Posterior vena cava (tissue), 2 donors: ENCODE measurements at regions not wholly inside any gene's neighbourhood (a gene's known extent, or its start where the extent isn't known, plus 50 kb on each side); places are given as distances from the start of the nearest gene placed in this dataset.
"Not testable (repeated sequence)": the region's sequence is repeated elsewhere in the genome, so short reads cannot be mapped to it uniquely, and the experiment has no call there.

Source experiments
- DNase-seq: peaks from one replicate; pipeline ENCODE4 v3.0.0-alpha.2; 2020; ENCODE audit warnings: low spot score
- intact Hi-C, 2 donors: fragments of 100-400 bp; cut with DNase I; formaldehyde crosslinking; loops; one replicate each; pipeline versions ENCODE4 v1.14.1 to v1.14.2; 2022 to 2023
- donor health status: DM: yes; HTN: yes; CAD: no.
- donor health status: DM: yes; HTN: yes; CAD: no.

DNA sequence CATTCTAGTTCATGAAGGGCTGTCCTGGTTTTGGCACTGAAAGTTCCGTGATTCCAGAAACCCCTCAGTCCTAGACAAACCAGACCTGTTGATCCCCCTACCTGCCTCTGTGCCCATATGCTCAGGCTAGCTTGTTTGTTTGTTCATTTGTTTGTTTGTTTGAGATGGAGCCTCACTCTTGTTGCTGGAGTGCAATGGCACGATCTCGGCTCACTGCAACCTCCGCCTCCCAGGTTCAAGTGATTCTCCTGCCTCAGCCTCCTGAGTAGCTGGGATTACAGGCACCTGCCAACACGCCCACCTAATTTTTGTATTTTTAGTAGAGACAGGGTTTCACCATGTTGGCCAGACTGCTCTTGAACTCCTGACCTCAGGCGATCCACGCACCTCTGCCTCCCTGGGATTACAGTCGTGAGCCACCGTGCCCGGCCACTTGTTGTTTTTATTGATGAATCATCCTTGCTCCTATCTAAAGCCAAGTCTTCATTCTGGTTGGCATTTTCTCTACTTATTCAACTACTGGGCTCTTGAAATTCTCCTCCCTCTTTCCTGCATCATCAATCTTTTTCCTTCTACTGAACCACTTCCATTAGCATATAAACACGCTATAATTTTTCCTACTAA lies 86.3 kb upstream of the BMP2K start:
- intact Hi-C loops: no loop called here
- no peak for DNase-seq

DNA sequence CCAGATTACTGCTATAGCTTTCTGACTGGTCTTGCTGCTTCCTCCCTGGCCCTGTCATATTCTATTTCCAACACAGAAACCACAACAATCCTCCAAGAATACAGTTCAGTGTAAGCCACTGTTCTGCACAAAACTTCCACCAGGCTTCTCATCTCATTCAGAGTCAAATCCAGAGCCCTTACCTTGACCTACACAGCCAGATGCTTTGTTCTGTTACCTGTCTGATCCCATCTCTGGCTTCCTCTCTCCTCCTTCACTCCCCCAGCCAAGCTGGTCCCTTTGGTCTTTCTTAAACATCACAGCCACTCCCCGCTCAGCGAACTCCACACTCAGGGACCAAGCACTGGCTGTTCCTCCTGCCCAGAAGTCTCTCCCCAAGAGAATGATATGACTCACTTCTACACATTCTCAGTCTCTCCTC lies 84.8 kb upstream of the BMP2K start:
- intact Hi-C loops: no loop called here
- no peak for DNase-seq

DNA sequence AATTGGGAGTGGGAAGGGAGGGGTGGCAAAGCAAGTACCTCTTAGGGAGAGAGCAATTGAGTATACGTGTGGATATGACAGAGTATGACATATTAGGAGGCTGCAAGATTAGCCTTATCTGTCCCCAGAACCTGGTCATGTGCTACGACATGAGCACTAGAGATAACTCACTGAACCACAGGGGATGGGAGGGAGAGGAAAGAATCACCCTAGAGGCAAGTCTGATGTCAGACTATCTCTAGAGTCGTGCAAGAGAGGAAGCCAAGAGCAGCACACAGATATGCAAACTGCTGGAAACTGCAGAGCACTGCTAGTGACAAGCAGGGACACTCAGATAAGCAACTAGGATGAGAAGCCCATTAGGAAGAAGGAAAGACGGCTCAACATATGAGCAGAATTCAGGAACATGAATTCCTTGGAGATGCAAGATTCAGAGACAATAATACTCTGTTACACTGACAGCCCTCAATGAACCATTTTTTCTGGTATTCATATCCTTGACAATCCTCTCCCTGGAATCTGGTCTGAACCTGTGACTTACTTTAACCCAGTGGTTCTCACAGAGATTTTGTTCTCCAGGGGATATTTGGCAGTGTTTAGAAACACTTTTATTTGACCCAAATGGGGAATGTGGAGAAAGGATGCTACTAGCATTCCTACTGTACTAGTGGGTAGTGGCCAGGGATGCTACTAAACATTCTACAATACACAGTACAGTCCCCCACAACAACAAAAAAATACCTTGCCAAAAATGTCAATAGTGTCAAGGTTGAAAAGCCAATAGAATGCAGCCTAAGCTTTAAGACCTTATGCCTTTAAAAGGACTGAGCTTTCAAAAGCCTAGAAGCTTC lies 84.0 kb upstream of the BMP2K start:
- intact Hi-C loops: no loop called here

GRCh38 chr4:78692822-78693170 lies 83.4 kb upstream of the BMP2K start:
- DNase-seq: no peak
- intact Hi-C loops: no loop called here

More for the DNA sequence above, 84.0 kb upstream of the BMP2K start:
- DNase-seq: no peak

DNA sequence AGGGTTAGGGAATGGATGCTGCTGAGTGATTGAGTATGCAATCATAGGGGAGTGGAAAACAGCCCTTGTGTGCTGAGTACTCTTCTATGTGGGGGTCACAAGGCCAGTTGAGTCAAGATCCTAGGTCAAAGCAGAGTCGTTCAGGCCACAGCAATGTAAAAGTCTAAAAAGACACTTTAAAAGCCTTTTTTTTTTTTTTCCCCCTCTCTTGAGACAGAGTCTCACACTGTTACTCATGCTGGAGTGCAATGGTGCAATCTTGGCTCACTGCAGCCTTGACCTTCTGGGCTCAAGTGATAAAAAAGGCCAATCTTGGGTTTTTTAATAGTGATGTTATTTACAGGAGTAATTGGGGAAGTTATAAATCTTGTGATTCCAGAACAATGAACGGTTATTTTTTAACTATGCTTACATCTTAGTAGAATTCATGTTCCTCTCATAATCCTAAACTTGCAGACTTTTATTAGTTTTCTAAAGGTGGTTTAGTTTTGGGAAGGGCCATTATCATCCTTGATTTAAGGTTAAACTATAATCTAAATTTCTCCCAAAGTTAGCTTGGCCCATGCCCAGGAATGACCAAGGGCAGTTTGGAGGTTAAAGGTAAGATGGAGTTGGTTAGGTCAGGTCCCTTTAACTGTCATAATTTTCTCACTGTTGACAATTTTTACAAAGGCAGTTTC lies 82.2 kb upstream of the BMP2K start:
- intact Hi-C loops: no loop called here
- no peak for DNase-seq

- intact Hi-C loops: no loop called here
- DNase-seq: no peak
Observed at GRCh38 chr4:78694457-78694787, 81.7 kb upstream of the BMP2K start.

GRCh38 chr4:78695910-78696309 lies 80.2 kb upstream of the BMP2K start:
- DNase-seq: no peak
- intact Hi-C loops: no loop called here

- intact Hi-C loops: no loop called here
- DNase-seq: no peak
Observed at GRCh38 chr4:78703079-78703478, 73.1 kb upstream of the BMP2K start.

DNA sequence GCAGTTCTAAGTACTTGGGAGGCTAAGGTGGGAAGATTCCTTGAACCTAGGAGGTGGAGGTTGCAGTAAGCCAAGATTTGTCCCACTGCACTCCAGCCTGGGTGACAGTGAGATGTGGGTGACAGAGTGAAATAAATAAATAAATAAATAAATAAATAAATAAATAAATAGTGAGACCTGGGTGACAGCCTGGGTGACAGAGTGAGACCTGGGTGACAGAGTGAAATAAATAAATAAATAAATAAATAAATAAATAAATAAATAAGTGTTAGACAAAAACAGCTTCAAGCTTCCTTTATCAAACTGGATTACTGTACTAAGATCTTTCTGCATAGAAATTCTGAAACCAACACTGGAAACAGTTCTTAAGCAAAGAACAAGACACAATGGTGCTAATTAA lies 71.8 kb upstream of the BMP2K start:
- intact Hi-C loops: no loop called here
- no peak for DNase-seq

- no peak for DNase-seq
Observed at GRCh38 chr4:78704981-78705683, 71.0 kb upstream of the BMP2K start.

DNA sequence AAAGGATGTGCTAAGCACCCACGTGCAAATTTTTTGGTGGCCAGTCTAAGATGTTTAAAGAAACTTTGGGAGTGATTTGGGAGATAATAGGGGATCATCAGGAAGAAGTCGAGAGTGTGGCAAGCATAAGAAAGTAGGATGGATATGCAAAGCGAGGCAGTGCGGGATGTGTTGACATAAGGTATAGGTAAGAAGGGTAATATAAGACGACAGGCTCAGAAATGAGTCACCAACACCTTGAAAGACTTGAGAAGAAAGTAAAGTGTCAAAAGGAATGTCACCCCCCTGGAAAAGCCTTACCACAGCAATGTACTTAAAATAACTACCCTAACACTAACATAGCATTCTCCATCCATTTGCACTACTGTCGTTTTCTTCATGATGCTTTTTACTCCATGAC lies 69.8 kb upstream of the BMP2K start:
- DNase-seq: no peak
- intact Hi-C loops: no loop called here

More at GRCh38 chr4:78704981-78705683, 71.0 kb upstream of the BMP2K start:
- intact Hi-C loops: no loop called here

DNA sequence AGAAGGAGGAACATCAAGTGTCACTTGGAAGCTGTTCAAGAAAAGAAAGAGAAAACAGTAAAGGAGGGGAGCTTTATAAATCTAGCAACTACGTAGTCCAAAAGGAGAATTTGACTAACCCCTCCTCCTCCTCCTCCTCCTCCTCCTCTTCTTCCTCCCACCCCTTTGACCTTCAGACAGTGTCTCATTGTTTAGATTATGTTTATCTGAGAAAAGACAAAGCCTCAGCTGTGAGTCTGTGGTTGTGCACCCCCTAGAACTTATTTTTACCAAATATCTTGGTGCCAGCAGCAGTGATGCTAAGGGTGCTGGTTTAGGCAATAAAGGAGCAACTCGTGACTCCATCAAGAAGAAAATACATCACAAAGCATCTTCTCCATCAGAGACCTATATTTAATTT lies 68.9 kb upstream of the BMP2K start:
- intact Hi-C loops: no loop called here
- no peak for DNase-seq

DNA sequence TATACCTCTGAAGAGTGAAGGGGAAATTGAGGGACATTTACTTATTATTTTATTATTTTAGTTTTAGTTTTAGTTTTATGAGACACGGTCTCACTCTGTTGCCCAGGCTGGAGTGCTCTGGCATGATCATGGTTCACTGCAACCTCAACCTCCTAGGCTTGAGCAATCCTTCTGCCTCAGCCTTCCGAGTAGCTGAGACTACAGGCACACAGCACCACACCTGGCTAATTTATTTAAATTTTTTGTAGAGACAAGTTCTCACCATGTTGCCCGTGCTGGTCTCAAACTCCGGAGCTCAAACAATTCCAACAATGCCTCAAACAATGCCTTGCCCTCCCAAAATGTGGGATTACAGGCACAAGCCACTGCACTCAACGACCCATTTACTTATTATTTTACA lies 68.4 kb upstream of the BMP2K start:
- DNase-seq: no peak
- intact Hi-C loops: no loop called here

- no peak for DNase-seq
- intact Hi-C loops: no loop called here
Observed at GRCh38 chr4:78710536-78710935, 65.6 kb upstream of the BMP2K start.

GRCh38 chr4:78711676-78712075 lies 64.5 kb upstream of the BMP2K start:
- intact Hi-C loops: no loop called here
- no peak for DNase-seq

DNA sequence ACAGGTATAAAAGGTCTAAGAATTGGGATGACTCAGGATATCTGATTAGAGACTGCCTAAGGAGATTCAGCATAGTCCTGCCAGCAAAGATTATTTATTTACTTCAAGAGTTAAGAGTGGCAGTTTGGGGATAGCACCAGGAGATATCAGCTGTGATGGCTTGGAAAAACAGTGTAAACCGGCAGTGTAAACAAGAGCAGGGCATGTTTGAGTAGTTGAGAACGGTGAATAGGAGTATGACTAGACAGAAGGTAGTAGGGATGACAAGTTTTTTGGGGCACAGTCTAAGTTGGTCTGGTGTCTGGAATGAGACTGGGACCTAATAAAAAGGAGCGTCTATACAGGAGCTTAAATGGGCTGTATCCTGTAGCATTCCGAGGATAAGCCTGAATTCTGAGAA lies 61.6 kb upstream of the BMP2K start:
- intact Hi-C loops, DNase-seq: not testable (repeated sequence)

GRCh38 chr4:78715372-78715771 lies 60.8 kb upstream of the BMP2K start:
- intact Hi-C loops, DNase-seq: not testable (repeated sequence)

DNA sequence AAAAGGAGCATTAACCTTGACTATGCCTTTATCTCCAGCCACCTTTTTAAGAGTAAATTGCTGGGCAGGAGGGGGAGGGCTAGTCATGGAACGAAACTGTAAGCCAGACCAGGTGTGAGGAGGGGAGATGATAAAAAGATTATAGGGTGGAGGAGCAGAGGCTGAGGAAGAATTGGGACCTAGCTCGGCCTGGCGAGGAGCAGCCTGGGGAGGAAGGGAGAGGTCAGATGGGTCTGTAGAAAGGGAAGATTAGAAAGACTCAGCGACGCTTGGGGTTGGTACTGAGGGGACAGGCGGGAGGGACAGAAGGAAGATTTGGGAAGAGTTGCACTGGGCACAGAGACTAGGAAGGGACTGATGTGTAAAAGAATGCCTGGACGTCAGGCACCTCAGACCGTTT lies 58.4 kb upstream of the BMP2K start:
- intact Hi-C loops: not testable (repeated sequence)

GRCh38 chr4:78720204-78720603 lies 55.9 kb upstream of the BMP2K start:
- DNase-seq: no peak
- intact Hi-C loops: no loop called here

More for the DNA sequence above, 58.4 kb upstream of the BMP2K start:
- DNase-seq: not testable (repeated sequence)
